Jurkat, Clone E6-1 (cell line): ENCODE measurements at regions not wholly inside any gene's neighbourhood (a gene's known extent, or its start where the extent isn't known, plus 50 kb on each side); places are given as distances from the start of the nearest gene placed in this dataset.

Experiments used
- DNase-seq: peaks from one replicate; pipeline ENCODE4 v3.0.0-alpha.2; 2011; ENCODE audit warnings: low read depth, low spot score
- H3K4me3 ChIP-seq: 2 replicates; pipeline ENCODE4 v1.5.1; 2011; ENCODE audit warnings: mild to moderate bottlenecking, low read length, control low read depth, moderate library complexity

- DNase-seq, result no peak
- no peak overlapping the region for H3K4me3 ChIP-seq
Measured at GRCh38 chr11:81089242-81089641, 1644.4 kb downstream of the FAM181B start.

- no peak overlapping the region for H3K4me3 ChIP-seq
- no peak for DNase-seq
Measured at GRCh38 chr11:81080476-81080875, 1639.6 kb upstream of the TENM4 start.

GRCh38 chr11:81072273-81072672 lies 1631.4 kb upstream of the TENM4 start:
- H3K4me3 ChIP-seq, result no peak overlapping the region

GRCh38 chr11:81071606-81072005 lies 1630.8 kb upstream of the TENM4 start:
- DNase-seq, result no peak
- H3K4me3 ChIP-seq, result no peak overlapping the region

More at GRCh38 chr11:81072273-81072672, 1631.4 kb upstream of the TENM4 start:
- DNase-seq, result no peak

- H3K4me3 ChIP-seq, result no peak overlapping the region
- no peak for DNase-seq
Measured at GRCh38 chr11:81070948-81071347, 1630.1 kb upstream of the TENM4 start.

- no peak overlapping the region for H3K4me3 ChIP-seq
- DNase-seq, result no peak
Measured at GRCh38 chr11:81059356-81059755, 1618.5 kb upstream of the TENM4 start.

GRCh38 chr11:81052344-81053158 lies 1611.7 kb upstream of the TENM4 start:
- DNase-seq, result no peak
- no peak overlapping the region for H3K4me3 ChIP-seq

GRCh38 chr11:81039916-81040524 lies 1599.2 kb upstream of the TENM4 start:
- DNase-seq, result no peak
- H3K4me3 ChIP-seq, result no peak overlapping the region

GRCh38 chr11:81036168-81036870 lies 1595.5 kb upstream of the TENM4 start:
- no peak for DNase-seq
- no peak overlapping the region for H3K4me3 ChIP-seq

GRCh38 chr11:81033779-81034540 lies 1593.1 kb upstream of the TENM4 start:
- DNase-seq, result no peak

GRCh38 chr11:81032906-81033305 lies 1592.1 kb upstream of the TENM4 start:
- no peak overlapping the region for H3K4me3 ChIP-seq
- no peak for DNase-seq

More at GRCh38 chr11:81033779-81034540, 1593.1 kb upstream of the TENM4 start:
- H3K4me3 ChIP-seq, result no peak overlapping the region

GRCh38 chr11:81030186-81030585 lies 1589.4 kb upstream of the TENM4 start:
- H3K4me3 ChIP-seq, result no peak overlapping the region
- DNase-seq, result no peak

GRCh38 chr11:81026032-81026431 lies 1585.2 kb upstream of the TENM4 start:
- no peak overlapping the region for H3K4me3 ChIP-seq
- no peak for DNase-seq

GRCh38 chr11:81022057-81022456 lies 1581.2 kb upstream of the TENM4 start:
- no peak overlapping the region for H3K4me3 ChIP-seq
- no peak for DNase-seq

GRCh38 chr11:81010631-81011030 lies 1569.8 kb upstream of the TENM4 start:
- no peak overlapping the region for H3K4me3 ChIP-seq
- DNase-seq, result no peak

- H3K4me3 ChIP-seq, result no peak overlapping the region
- no peak for DNase-seq
Measured at GRCh38 chr11:81007046-81007445, 1566.2 kb upstream of the TENM4 start.

GRCh38 chr11:81005595-81005994 lies 1564.8 kb upstream of the TENM4 start:
- DNase-seq, result no peak
- no peak overlapping the region for H3K4me3 ChIP-seq

- H3K4me3 ChIP-seq, result no peak overlapping the region
- DNase-seq, result no peak
Measured at GRCh38 chr11:81004576-81004975, 1563.7 kb upstream of the TENM4 start.

GRCh38 chr11:81002374-81002773 lies 1561.5 kb upstream of the TENM4 start:
- no peak overlapping the region for H3K4me3 ChIP-seq
- no peak for DNase-seq
